VCaP (cell line): ENCODE measurements at regions not wholly inside any gene's neighbourhood (a gene's known extent, or its start where the extent isn't known, plus 50 kb on each side); places are given as distances from the start of the nearest gene placed in this dataset.

ENCODE experiments used
- H3K27ac ChIP-seq: fragments of 450-650 bp; 2 replicates; pipeline ENCODE4 v1.5.1; 2017
- CTCF ChIP-seq: fragments of 450-650 bp; conservative IDR thresholded peaks from 2 replicates; pipeline ENCODE4 v1.5.1; 2017; ENCODE audit warnings: mild to moderate bottlenecking, moderate library complexity

GRCh38 chr4:119730671-119730950 lies 102.0 kb upstream of the PDE5A start:
- H3K27ac ChIP-seq, result no peak overlapping the region; the same call in 1 of the 2 replicates
- TF ChIP-seq CTCF, result no peak

DNA sequence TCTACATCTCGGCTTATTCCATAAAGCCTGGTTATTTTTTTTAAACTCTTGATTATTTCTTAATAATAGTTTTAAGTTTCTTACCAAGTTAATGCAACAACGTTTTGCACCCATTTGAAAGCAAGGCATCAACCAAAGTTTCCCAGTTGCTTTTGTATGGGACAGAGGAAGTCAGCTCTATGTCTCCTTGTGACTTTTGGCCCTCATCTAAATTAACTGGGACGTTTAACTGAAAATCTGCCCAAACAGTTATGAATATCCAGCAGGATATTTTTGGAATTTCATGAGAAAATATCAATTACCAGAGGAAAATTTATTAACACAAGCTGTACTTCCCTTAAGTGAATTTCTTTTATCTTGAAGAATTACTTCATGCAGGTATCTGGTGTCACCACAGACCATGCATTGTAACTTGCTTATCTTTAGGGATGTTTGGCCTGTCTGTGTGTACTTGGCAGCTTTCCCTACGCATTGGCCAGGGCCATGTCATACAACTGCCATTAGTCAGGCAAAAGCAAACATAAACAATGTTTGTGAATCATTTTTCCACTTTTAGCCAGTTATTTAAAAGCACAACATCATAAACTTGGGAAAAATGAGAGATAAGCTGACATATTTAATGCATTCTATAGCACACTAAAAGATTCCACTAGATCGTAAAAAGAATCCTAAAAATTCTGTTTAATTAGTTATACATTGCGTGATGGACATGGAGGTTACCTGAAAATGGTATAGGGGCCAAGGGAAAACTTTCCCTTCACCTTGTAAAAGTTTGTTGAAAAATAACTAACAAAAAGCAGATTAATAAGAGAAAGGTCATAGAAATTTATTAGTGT lies 101.4 kb upstream of the PDE5A start:
- no peak overlapping the region; the same call in 1 of the 2 replicates for H3K27ac ChIP-seq
- TF ChIP-seq CTCF, result no peak

- H3K27ac ChIP-seq, result no peak overlapping the region
- TF ChIP-seq CTCF, result no peak
Measured at GRCh38 chr4:119728692-119729593, 100.3 kb upstream of the PDE5A start.

GRCh38 chr4:119728185-119728584 lies 99.6 kb upstream of the PDE5A start:
- H3K27ac ChIP-seq, result no peak overlapping the region

DNA sequence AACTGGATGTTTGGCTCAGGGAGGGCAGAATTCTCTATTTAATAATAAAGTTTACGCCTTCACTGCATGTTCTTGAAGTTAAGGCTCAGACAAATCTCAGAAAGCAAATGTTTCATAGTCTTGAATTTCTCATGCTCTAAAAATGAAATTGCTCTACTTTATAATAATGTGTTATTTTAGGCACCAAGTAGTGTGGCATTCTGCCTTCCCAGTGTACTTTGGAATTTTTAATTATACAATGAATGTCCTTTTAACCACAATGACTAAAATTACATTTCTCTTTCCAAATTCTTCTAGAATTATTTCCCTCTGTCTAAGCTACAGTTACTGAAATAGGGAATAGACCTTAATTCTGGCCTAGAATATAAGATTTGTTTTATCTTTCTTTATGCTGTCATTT lies 97.9 kb upstream of the PDE5A start:
- no peak overlapping the region for H3K27ac ChIP-seq
- TF ChIP-seq CTCF, result no peak

More at GRCh38 chr4:119728185-119728584, 99.6 kb upstream of the PDE5A start:
- no peak for TF ChIP-seq CTCF

DNA sequence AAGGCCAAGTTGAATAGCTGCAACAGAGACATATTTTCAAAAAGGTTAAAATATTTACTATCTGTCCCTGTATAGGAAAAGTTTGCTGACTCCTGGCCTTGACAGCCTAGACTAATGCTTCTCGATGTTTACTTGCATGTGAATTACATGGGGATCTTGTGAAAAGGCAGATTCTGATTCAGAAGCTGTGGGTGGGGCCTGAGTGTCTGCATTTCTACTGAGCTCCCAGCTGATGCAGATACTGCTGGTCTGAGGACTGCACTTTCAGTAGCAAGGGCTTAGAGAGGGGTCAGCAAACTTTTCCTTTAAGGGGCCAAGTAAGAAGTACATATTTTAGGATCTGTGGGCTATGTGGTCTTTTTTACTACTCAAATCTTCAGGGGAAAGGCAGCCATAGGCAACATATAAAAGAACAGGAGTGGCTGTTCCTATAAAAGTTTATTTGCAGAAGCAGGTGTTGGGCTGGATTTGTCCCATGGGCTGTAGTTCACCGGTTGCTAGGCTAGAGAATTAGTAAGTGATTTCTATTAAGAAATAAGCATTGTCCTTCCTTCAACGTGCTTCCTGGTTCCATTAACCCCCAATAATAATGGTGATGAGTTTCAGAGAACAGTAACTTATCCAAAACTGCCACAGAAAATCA lies 97.2 kb upstream of the PDE5A start:
- no peak for TF ChIP-seq CTCF
- H3K27ac ChIP-seq, result peak overlapping the region; percentile 16; the same call in 1 of the 2 replicates

DNA sequence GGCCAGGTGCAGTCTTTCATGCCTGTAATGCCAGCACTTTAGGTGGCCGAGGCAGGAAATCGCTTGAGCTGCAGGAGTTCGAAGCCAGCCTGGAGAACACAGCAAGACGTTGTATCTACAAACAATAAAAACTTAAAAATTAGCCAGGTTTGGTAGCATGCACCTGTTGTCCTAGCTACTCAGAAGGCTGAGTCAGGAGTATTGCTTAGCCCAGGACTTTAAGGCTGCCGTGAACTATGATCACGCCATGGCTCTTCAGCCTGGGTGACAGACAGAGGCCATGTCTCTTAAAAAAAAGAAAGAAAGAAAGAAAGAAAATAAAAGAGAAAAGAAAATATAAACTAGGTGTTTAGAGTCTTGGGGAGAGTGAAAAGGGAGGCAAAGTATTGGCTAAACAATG lies 96.4 kb upstream of the PDE5A start:
- TF ChIP-seq CTCF, result no peak
- peak overlapping the region; percentile 16; the same call in 1 of the 2 replicates for H3K27ac ChIP-seq
